Mucosa of descending colon (tissue), 3 donors: ENCODE measurements at regions not wholly inside any gene's neighbourhood (a gene's known extent, or its start where the extent isn't known, plus 50 kb on each side); places are given as distances from the start of the nearest gene placed in this dataset.

Source experiments
- ATAC-seq: fragments of 200-7000 bp; cut with Tn5 transposase; one replicate; pipeline ENCODE4 v1.9.1; 2020; ENCODE audit warnings: mild to moderate bottlenecking, moderate library complexity
- DNase-seq, 3 donors: peaks; one replicate each; pipeline ENCODE4 v3.0.0-alpha.2; 2020
- H3K36me3 ChIP-seq: fragments of 200-600 bp; one replicate; pipeline ENCODE4 v1.8.0; 2021; ENCODE audit warnings: low read depth, mild to moderate bottlenecking
- H3K4me1 ChIP-seq: fragments of 200-600 bp; one replicate; pipeline ENCODE4 v1.8.0; 2021; ENCODE audit warnings: low read depth, mild to moderate bottlenecking
- H3K4me3 ChIP-seq: fragments of 200-600 bp; one replicate; pipeline ENCODE4 v1.8.0; 2021; ENCODE audit warnings: mild to moderate bottlenecking
- H3K9me3 ChIP-seq: fragments of 200-600 bp; one replicate; pipeline ENCODE4 v1.8.0; 2021; ENCODE audit warnings: mild to moderate bottlenecking
- CTCF ChIP-seq: fragments of 200-600 bp; IDR thresholded peaks from one replicate; pipeline ENCODE4 v1.8.0; 2022; ENCODE audit warnings: antibody characterized with exemption, mild to moderate bottlenecking
- intact Hi-C, 2 donors: fragments of 100-400 bp; cut with DNase I in 1 of 2; cut with micrococcal nuclease in 1 of 2; formaldehyde crosslinking; loops; one replicate each; pipeline versions ENCODE4 v1.11.0 to v1.11.1; 2022; cut with DNase I, micrococcal nuclease
- donor health status: DM: no; HTN: no; CAD: no; lungs with moderate emphysema.
- donor health status: DM: no; HTN: no; CAD: no.
- donor health status: DM: no; HTN: yes; CAD: no.

- intact Hi-C loops = no loop called here
- no peaks in the 10 kb centered on the region for H3K4me1 ChIP-seq
- TF ChIP-seq CTCF = no peak
- no peaks in the 10 kb centered on the region for H3K36me3 ChIP-seq
- DNase-seq = no peak
- H3K9me3 ChIP-seq = no peaks in the 10 kb centered on the region
- no peak overlapping the region for H3K4me3 ChIP-seq
- no peak for ATAC-seq
Observed at GRCh38 chr16:6331770-6332169, 1000.9 kb upstream of the RBFOX1 start.

GRCh38 chr16:6317934-6318333 is 1014.7 kb upstream of the RBFOX1 start:
- H3K36me3 ChIP-seq = no peaks in the 10 kb centered on the region
- no peak overlapping the region for H3K4me3 ChIP-seq
- intact Hi-C loops = no loop called here
- no peaks in the 10 kb centered on the region for H3K4me1 ChIP-seq
- ATAC-seq (no peak), DNase-seq (no peak)
- TF ChIP-seq CTCF = no peak
- H3K9me3 ChIP-seq = no peaks in the 10 kb centered on the region

- Histone ChIP-seq H3K36me3 (no peaks in the 10 kb centered on the region), H3K4me3 (no peak overlapping the region), H3K4me1 (no peaks in the 10 kb centered on the region), H3K9me3 (no peaks in the 10 kb centered on the region)
- no peak for TF ChIP-seq CTCF
- intact Hi-C loops = no loop called here
- no peak for ATAC-seq
- no peak for DNase-seq
Observed at GRCh38 chr16:6309271-6309670, 1023.4 kb upstream of the RBFOX1 start.

GRCh38 chr16:6308176-6308575 is 1024.5 kb upstream of the RBFOX1 start:
- ATAC-seq = no peak
- no peaks in the 10 kb centered on the region for H3K4me1 ChIP-seq
- DNase-seq = no peak
- no peaks in the 10 kb centered on the region for H3K36me3 ChIP-seq
- no peak overlapping the region for H3K4me3 ChIP-seq
- no peaks in the 10 kb centered on the region for H3K9me3 ChIP-seq
- intact Hi-C loops = no loop called here
- TF ChIP-seq CTCF = no peak

GRCh38 chr16:6300523-6300922 is 1032.1 kb upstream of the RBFOX1 start:
- no peak for ATAC-seq
- TF ChIP-seq CTCF = no peak

GRCh38 chr16:6297666-6298410 is 1034.8 kb upstream of the RBFOX1 start:
- TF ChIP-seq CTCF = no peak
- Histone ChIP-seq H3K4me3 (no peak overlapping the region), H3K4me1 (no peaks in the 10 kb centered on the region), H3K36me3 (no peaks in the 10 kb centered on the region), H3K9me3 (no peaks in the 10 kb centered on the region)
- DNase-seq (no peak), ATAC-seq (no peak)
- intact Hi-C loops = no loop called here

More at GRCh38 chr16:6300523-6300922, 1032.1 kb upstream of the RBFOX1 start:
- H3K9me3 ChIP-seq = no peaks in the 10 kb centered on the region
- no peak overlapping the region for H3K4me3 ChIP-seq
- no peaks in the 10 kb centered on the region for H3K4me1 ChIP-seq
- intact Hi-C loops = no loop called here
- H3K36me3 ChIP-seq = no peaks in the 10 kb centered on the region
- DNase-seq = no peak
